ENCODE measurements at regions not wholly inside any gene's neighbourhood (a gene's known extent, or its start where the extent isn't known, plus 50 kb on each side); places are given as distances from the start of the nearest gene placed in this dataset.
"Not testable (repeated sequence)": the region's sequence is repeated elsewhere in the genome, so short reads cannot be mapped to it uniquely, and the experiment has no call there.

- no peak for DNase-seq
- Histone ChIP-seq H3K4me1 (no peaks in the 10 kb centered on the region), H3K27me3 (no peaks in the 10 kb centered on the region), H3K9me3 (no peaks in the 10 kb centered on the region), H3K4me3 (replicated peaks in 1 of 3) (no peak overlapping the region), H3K27ac (no peak overlapping the region), H3K36me3 (no peaks in the 10 kb centered on the region)
- 71 to 80% methylated on average over 3 of the region's 3 CpGs for WGBS, 2 donors
- intact Hi-C loops (cut with DNase I), result no loop called here
- no peak for TF ChIP-seq CTCF (IDR thresholded peaks at IDR 0.05)
- no peak for TF ChIP-seq POLR2A (IDR thresholded peaks at IDR 0.05)
Observed at GRCh38 chr2:226299771-226300170, 499.8 kb downstream of the IRS1 start.

- Histone ChIP-seq H3K4me3 (replicated peaks in 1 of 3) (no peak overlapping the region), H3K4me1 (no peaks in the 10 kb centered on the region), H3K27ac (no peak overlapping the region), H3K9me3 (no peaks in the 10 kb centered on the region), H3K36me3 (no peaks in the 10 kb centered on the region), H3K27me3 (no peaks in the 10 kb centered on the region)
- intact Hi-C loops (cut with DNase I), result no loop called here
- no peak for DNase-seq
- no peak for TF ChIP-seq POLR2A (IDR thresholded peaks at IDR 0.05)
- no peak for TF ChIP-seq CTCF (IDR thresholded peaks at IDR 0.05)
- 87 to 88% methylated on average over 3 of the region's 3 CpGs for WGBS, 2 donors
Observed at GRCh38 chr2:226295681-226296080, 503.9 kb downstream of the IRS1 start.

GRCh38 chr2:226295123-226295522 is 504.5 kb downstream of the IRS1 start:
- no peak for DNase-seq
- intact Hi-C loops (cut with DNase I), result no loop called here
- TF ChIP-seq CTCF (IDR thresholded peaks at IDR 0.05) (no peak), POLR2A (IDR thresholded peaks at IDR 0.05) (no peak)
- Histone ChIP-seq H3K9me3 (no peaks in the 10 kb centered on the region), H3K27ac (no peak overlapping the region), H3K4me1 (no peaks in the 10 kb centered on the region), H3K4me3 (replicated peaks in 1 of 3) (no peak overlapping the region), H3K36me3 (no peaks in the 10 kb centered on the region), H3K27me3 (no peaks in the 10 kb centered on the region)
- WGBS, 2 donors, result 28 to 62% methylated on average over 1 of the region's 1 CpG

- H3K36me3 ChIP-seq; H3K9me3 ChIP-seq; H3K4me1 ChIP-seq; H3K4me3 ChIP-seq (replicated peaks in 1 of 3); H3K27me3 ChIP-seq; DNase-seq; H3K27ac ChIP-seq; intact Hi-C loops (cut with DNase I): not testable (repeated sequence)
- 69 to 100% methylated on average over 1 of the region's 1 CpG for WGBS, 2 donors
Observed at GRCh38 chr2:226291281-226291680, 508.3 kb downstream of the IRS1 start.

- intact Hi-C loops (cut with DNase I), result no loop called here
- H3K27me3 ChIP-seq, result no peaks in the 10 kb centered on the region
- H3K9me3 ChIP-seq, result no peaks in the 10 kb centered on the region
- no peaks in the 10 kb centered on the region for H3K4me1 ChIP-seq
- no peak overlapping the region for H3K27ac ChIP-seq
- TF ChIP-seq CTCF (IDR thresholded peaks at IDR 0.05), result no peak
- no peak for TF ChIP-seq POLR2A (IDR thresholded peaks at IDR 0.05)
- no peak overlapping the region for H3K4me3 ChIP-seq (replicated peaks in 1 of 3)
- 90 to 91% methylated on average over 2 of the region's 2 CpGs for WGBS, 2 donors
- DNase-seq, result no peak
- H3K36me3 ChIP-seq, result no peaks in the 10 kb centered on the region
Observed at GRCh38 chr2:226286916-226287315, 512.7 kb downstream of the IRS1 start.

GRCh38 chr2:226283796-226284195 is 515.8 kb downstream of the IRS1 start:
- H3K4me3 ChIP-seq (replicated peaks in 1 of 3), result no peak overlapping the region
- H3K36me3 ChIP-seq, result no peaks in the 10 kb centered on the region
- no peaks in the 10 kb centered on the region for H3K9me3 ChIP-seq
- intact Hi-C loops (cut with DNase I), result no loop called here
- 70 to 80% methylated on average over 2 of the region's 2 CpGs for WGBS, 2 donors
- H3K27ac ChIP-seq, result no peak overlapping the region
- no peaks in the 10 kb centered on the region for H3K4me1 ChIP-seq
- no peak for TF ChIP-seq POLR2A (IDR thresholded peaks at IDR 0.05)
- no peak for TF ChIP-seq CTCF (IDR thresholded peaks at IDR 0.05)
- H3K27me3 ChIP-seq, result no peaks in the 10 kb centered on the region
- no peak for DNase-seq
